H9 (cell line): ENCODE measurements at regions not wholly inside any gene's neighbourhood (a gene's known extent, or its start where the extent isn't known, plus 50 kb on each side); places are given as distances from the start of the nearest gene placed in this dataset.

Experiments used
- DNase-seq: peaks from one replicate; pipeline ENCODE4 v3.0.0-alpha.2; 2017
- H2AFZ ChIP-seq: one replicate; pipeline ENCODE4 v1.6.1; 2013; ENCODE audit warnings: mild to moderate bottlenecking, low read length, control low read depth, moderate library complexity
- H2AK5ac ChIP-seq: 2 replicates; pipeline ENCODE4 v1.6.1; 2013; ENCODE audit warnings: low read length, control low read depth, mixed read lengths; ENCODE audit not compliant: insufficient read length
- H2BK120ac ChIP-seq: one replicate; pipeline ENCODE4 v1.6.1; 2013; ENCODE audit warnings: low read depth, mild to moderate bottlenecking, low read length, control low read depth, inconsistent platforms; ENCODE audit not compliant: poor library complexity, severe bottlenecking
- H2BK12ac ChIP-seq: 2 replicates; pipeline ENCODE4 v1.6.1; 2013; ENCODE audit warnings: low read length, control low read depth, mixed read lengths, low read depth; ENCODE audit not compliant: insufficient read length
- H2BK15ac ChIP-seq: 2 replicates; pipeline ENCODE4 v1.6.1; 2013; ENCODE audit warnings: low read depth, low read length, control low read depth
- H2BK20ac ChIP-seq: one replicate; pipeline ENCODE4 v1.6.1; 2013; ENCODE audit warnings: low read depth, mild to moderate bottlenecking, low read length, control low read depth, inconsistent platforms; ENCODE audit not compliant: poor library complexity, severe bottlenecking
- H2BK5ac ChIP-seq: 2 replicates; pipeline ENCODE4 v1.6.1; 2013; ENCODE audit warnings: low read length, control low read depth, mixed read lengths; ENCODE audit not compliant: insufficient read length
- H3K14ac ChIP-seq: 2 replicates; pipeline ENCODE4 v1.6.1; 2013; ENCODE audit warnings: low read length, control low read depth; ENCODE audit not compliant: insufficient read depth
- H3K18ac ChIP-seq: 2 replicates; pipeline ENCODE4 v1.6.1; 2013; ENCODE audit warnings: low read depth, mild to moderate bottlenecking, mixed read lengths, low read length, control low read depth; ENCODE audit not compliant: insufficient read length
- H3K23ac ChIP-seq: 2 replicates; pipeline ENCODE4 v1.6.1; 2013; ENCODE audit warnings: low read length, control low read depth, mixed read lengths, low read depth; ENCODE audit not compliant: insufficient read length
- H3K23me2 ChIP-seq: 2 replicates; pipeline ENCODE4 v1.6.1; 2013; ENCODE audit warnings: low read depth, mild to moderate bottlenecking, mixed read lengths, low read length, control low read depth; ENCODE audit not compliant: insufficient read length, poor library complexity, severe bottlenecking
- H3K27ac ChIP-seq: 2 replicates; pipeline ENCODE4 v1.5.1; 2013; ENCODE audit warnings: low read length, control low read depth, mixed read lengths, low read depth; ENCODE audit not compliant: insufficient read length
- H3K27me3 ChIP-seq: 2 replicates; pipeline ENCODE4 v1.6.1; 2013; ENCODE audit warnings: low read length, control low read depth, inconsistent platforms; ENCODE audit not compliant: insufficient read depth
- H3K4ac ChIP-seq: 2 replicates; pipeline ENCODE4 v1.6.1; 2013; ENCODE audit warnings: low read depth, mild to moderate bottlenecking, control low read depth, inconsistent platforms, low read length, moderate library complexity
- H3K4me1 ChIP-seq: 2 replicates; pipeline ENCODE4 v1.6.1; 2013; ENCODE audit warnings: low read length, control low read depth, inconsistent platforms; ENCODE audit not compliant: insufficient read depth
- H3K4me2 ChIP-seq: 2 replicates; pipeline ENCODE4 v1.6.1; 2013; ENCODE audit warnings: low read length, control low read depth, mixed read lengths; ENCODE audit not compliant: insufficient read length, insufficient read depth
- H3K56ac ChIP-seq: 2 replicates; pipeline ENCODE4 v1.6.1; 2013; ENCODE audit warnings: low read depth, mild to moderate bottlenecking, mixed read lengths, low read length, control low read depth; ENCODE audit not compliant: insufficient read length
- H3K79me1 ChIP-seq: 2 replicates; pipeline ENCODE4 v1.6.1; 2013; ENCODE audit warnings: low read depth, mild to moderate bottlenecking, moderate library complexity, low read length, control low read depth, inconsistent platforms; ENCODE audit not compliant: insufficient read depth, poor library complexity, severe bottlenecking
- H3K79me2 ChIP-seq: 2 replicates; pipeline ENCODE4 v1.6.1; 2013; ENCODE audit warnings: low read length, control low read depth, inconsistent platforms; ENCODE audit not compliant: insufficient read depth
- H3K9ac ChIP-seq: 2 replicates; pipeline ENCODE4 v1.6.1; 2013; ENCODE audit warnings: low read length, control low read depth, mixed read lengths; ENCODE audit not compliant: insufficient read length; ENCODE audit errors: extremely low read depth
- H3K9me3 ChIP-seq: one replicate; pipeline ENCODE4 v1.6.1; 2013; ENCODE audit warnings: low read depth, low read length, inconsistent platforms; ENCODE audit not compliant: control insufficient read depth
- H3T11ph ChIP-seq: one replicate; pipeline ENCODE4 v1.6.1; 2013; ENCODE audit warnings: mild to moderate bottlenecking, low read length, control low read depth, inconsistent platforms
- H4K20me1 ChIP-seq: one replicate; pipeline ENCODE4 v1.6.1; 2013; ENCODE audit not compliant: control insufficient read depth, insufficient read length, insufficient read depth
- H4K5ac ChIP-seq: 2 replicates; pipeline ENCODE4 v1.6.1; 2013; ENCODE audit warnings: low read depth, mild to moderate bottlenecking, mixed read lengths, low read length, control low read depth; ENCODE audit not compliant: insufficient read length
- H4K8ac ChIP-seq: replicated peaks from 2 replicates; pipeline ENCODE4 v1.6.1; 2013; ENCODE audit warnings: low read length, control low read depth, mixed read lengths, low read depth; ENCODE audit not compliant: insufficient read length
- H4K91ac ChIP-seq: 2 replicates; pipeline ENCODE4 v1.6.1; 2013; ENCODE audit warnings: low read depth, mild to moderate bottlenecking, moderate library complexity, mixed read lengths, low read length, control low read depth; ENCODE audit not compliant: insufficient read length
- H3K27ac Mint-ChIP-seq, 3 experiments: 2 replicates in 2 of 3; 3 replicates in 1 of 3; pipeline ENCODE4 v1.8.0; 2020 to 2021; ENCODE audit warnings: mixed read lengths in 3 of 3, mild to moderate bottlenecking in 1 of 3, moderate library complexity in 1 of 3
- H3K27me3 Mint-ChIP-seq: 2 replicates; pipeline ENCODE4 v1.8.0; 2021; ENCODE audit warnings: low read depth, mild to moderate bottlenecking, moderate library complexity, mixed read lengths
- H3K36me3 Mint-ChIP-seq, 3 experiments: 2 replicates in 2 of 3; 3 replicates in 1 of 3; pipeline ENCODE4 v1.8.0; 2020 to 2021; ENCODE audit warnings: low read depth in 3 of 3, mixed read lengths in 3 of 3; ENCODE audit not compliant: insufficient read depth in 1 of 3
- H3K4me1 Mint-ChIP-seq, 2 experiments: 2 replicates each; pipeline ENCODE4 v1.8.0; 2020; ENCODE audit warnings: mixed read lengths in 2 of 2
- H3K4me3 Mint-ChIP-seq, 2 experiments: 2 replicates in 1 of 2; 3 replicates in 1 of 2; pipeline ENCODE4 v1.8.0; 2020 to 2021; ENCODE audit warnings: mild to moderate bottlenecking in 2 of 2, mixed read lengths in 2 of 2, moderate library complexity in 1 of 2
- H3K9me3 Mint-ChIP-seq, 2 experiments: 2 replicates in 1 of 2; 3 replicates in 1 of 2; pipeline ENCODE4 v1.8.0; 2020; ENCODE audit warnings: mild to moderate bottlenecking in 2 of 2, mixed read lengths in 2 of 2, moderate library complexity in 1 of 2
- WGBS: extraction: QIAGEN DNeasy Blood & Tissue Kit; methylation state at CpG from one replicate; pipeline ENCODE4 v1.1.7; 2013; ENCODE audit warnings: missing lambda C conversion rate, low lambda C conversion rate, mixed read lengths; ENCODE audit not compliant: insufficient read length; ENCODE audit errors: extremely low coverage; 5-methylcytosine and 5-hydroxymethylcytosine counted together
- TF ChIP-seq, protein P1 (sequence below): fragments of 200-600 bp; sonication (generic); conservative IDR thresholded peaks from 3 replicates; pipeline ENCODE4 v1.8.0; 2021; ENCODE audit warnings: antibody characterized with exemption, mild to moderate bottlenecking

DNA sequence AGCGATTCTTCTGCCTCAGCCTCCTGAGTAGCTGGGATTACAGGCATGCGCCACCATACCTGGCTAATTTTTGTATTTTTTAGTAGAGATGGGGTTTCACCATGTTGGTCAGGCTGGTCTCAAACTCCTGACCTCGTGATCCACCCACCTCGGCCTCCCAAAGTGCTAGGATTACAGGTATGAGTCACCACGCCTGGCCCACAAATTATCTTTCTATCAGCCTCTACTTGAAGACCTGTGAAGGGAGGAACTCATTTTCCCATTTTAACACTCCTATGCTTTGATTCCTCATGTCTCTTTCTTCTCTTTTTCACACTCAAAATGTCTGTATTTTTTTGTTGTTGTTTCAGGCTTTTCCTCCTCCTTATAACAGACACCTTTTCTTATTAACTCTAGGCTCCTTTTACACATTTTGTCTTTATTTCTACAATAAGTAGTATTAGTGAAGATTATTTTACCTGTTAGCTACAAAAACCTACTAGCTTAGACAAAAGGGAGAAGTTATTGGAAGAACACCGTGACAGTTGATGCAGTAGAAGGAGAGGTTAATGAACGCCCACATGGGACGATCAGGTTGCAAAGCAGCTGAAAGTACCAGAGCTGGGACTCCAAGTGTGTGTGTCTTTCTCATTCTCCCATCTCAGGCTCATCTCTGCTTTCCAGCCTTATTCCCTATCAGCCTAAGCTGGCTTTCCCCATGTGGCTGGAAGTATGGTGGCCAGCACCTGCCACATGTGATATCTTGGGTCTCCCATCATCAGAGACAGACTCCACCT lies 97.6 kb upstream of the AGAP1 start:
- peaks cover 7 to 10% of the 10 kb centered on the region in 2 experiments for H3K4me1 Mint-ChIP-seq
- no peaks in the 10 kb centered on the region for H3K27me3 ChIP-seq
- no peaks in the 10 kb centered on the region for H3K23me2 ChIP-seq
- no peak overlapping the region for H3K18ac ChIP-seq
- H4K20me1 ChIP-seq = no peaks in the 10 kb centered on the region
- no peak overlapping the region for H2BK20ac ChIP-seq
- H2AK5ac ChIP-seq = no peak overlapping the region
- no peak overlapping the region for H3K27ac Mint-ChIP-seq
- no peak overlapping the region for H3K4me2 ChIP-seq
- H3K9me3 Mint-ChIP-seq = peaks cover 19 to 21% of the 10 kb centered on the region in 2 experiments
- H3K14ac ChIP-seq = no peak overlapping the region
- no peak overlapping the region for H2BK5ac ChIP-seq
- no peak overlapping the region for H4K8ac ChIP-seq
- no peak overlapping the region for H3K56ac ChIP-seq
- no peaks in the 10 kb centered on the region for H3K79me1 ChIP-seq
- H3K9ac ChIP-seq = no peak overlapping the region
- H3K23ac ChIP-seq = no peak overlapping the region
- DNase-seq = no peak
- peaks cover 7% of the 10 kb centered on the region for H3K27me3 Mint-ChIP-seq
- H3K4ac ChIP-seq = no peak overlapping the region
- no peak overlapping the region for H2BK12ac ChIP-seq
- TF ChIP-seq, protein P1, sequence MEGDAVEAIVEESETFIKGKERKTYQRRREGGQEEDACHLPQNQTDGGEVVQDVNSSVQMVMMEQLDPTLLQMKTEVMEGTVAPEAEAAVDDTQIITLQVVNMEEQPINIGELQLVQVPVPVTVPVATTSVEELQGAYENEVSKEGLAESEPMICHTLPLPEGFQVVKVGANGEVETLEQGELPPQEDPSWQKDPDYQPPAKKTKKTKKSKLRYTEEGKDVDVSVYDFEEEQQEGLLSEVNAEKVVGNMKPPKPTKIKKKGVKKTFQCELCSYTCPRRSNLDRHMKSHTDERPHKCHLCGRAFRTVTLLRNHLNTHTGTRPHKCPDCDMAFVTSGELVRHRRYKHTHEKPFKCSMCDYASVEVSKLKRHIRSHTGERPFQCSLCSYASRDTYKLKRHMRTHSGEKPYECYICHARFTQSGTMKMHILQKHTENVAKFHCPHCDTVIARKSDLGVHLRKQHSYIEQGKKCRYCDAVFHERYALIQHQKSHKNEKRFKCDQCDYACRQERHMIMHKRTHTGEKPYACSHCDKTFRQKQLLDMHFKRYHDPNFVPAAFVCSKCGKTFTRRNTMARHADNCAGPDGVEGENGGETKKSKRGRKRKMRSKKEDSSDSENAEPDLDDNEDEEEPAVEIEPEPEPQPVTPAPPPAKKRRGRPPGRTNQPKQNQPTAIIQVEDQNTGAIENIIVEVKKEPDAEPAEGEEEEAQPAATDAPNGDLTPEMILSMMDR = no peak
- H4K5ac ChIP-seq = no peak overlapping the region
- no peak overlapping the region for H2BK15ac ChIP-seq
- H4K91ac ChIP-seq = no peak overlapping the region
- H3K27ac ChIP-seq = no peak overlapping the region
- WGBS = no CpG with 5 or more reads among the region's 8 CpGs
- H3K4me1 ChIP-seq = no peaks in the 10 kb centered on the region; the same call in 1 of the 2 replicates
- H3K4me3 Mint-ChIP-seq = no peak overlapping the region
- H2BK120ac ChIP-seq = no peak overlapping the region
- H2AFZ ChIP-seq = no peak overlapping the region
- H3K79me2 ChIP-seq = no peaks in the 10 kb centered on the region
- peaks cover 2 to 20% (median 11%) of the 10 kb centered on the region in 3 experiments; a peak in 6 of 7 replicates for H3K36me3 Mint-ChIP-seq
- no peak overlapping the region for H3T11ph ChIP-seq
- peaks cover 5% of the 10 kb centered on the region for H3K9me3 ChIP-seq
